GM19025 (cell line): ENCODE measurements at regions not wholly inside any gene's neighbourhood (a gene's known extent, or its start where the extent isn't known, plus 50 kb on each side); places are given as distances from the start of the nearest gene placed in this dataset.
A peak's percentile ranks its signal among the peaks of the same experiment; 100 is the strongest.

Source experiments
- ATAC-seq: cut with Tn5 transposase; IDR thresholded peaks from one replicate; pipeline ENCODE4 v1.9.1; 2021; ENCODE audit warnings: mild to moderate bottlenecking, low read depth, moderate library complexity; ENCODE audit not compliant: unreplicated experiment

DNA sequence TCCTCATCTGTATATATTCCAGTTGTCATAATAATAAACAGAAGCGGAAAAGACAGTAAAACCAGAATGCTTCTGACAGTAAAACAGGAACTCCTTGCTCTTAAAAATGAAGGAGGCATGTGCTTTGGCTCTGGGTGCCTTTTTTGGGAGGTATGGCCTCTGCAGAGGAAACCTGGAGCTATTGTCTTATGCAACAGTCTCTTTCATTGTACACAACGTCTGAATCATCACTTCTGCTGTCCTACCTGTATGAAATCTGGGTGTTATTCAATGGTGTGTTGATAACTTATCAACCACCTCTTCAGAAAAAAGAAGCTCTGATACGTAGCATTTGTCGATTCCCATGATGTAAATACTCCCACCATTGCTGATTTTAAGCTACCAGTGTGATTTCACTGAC, 64.8 kb downstream of the CDCA7 start:
- ATAC-seq: no peak

GRCh38 chr2:173424886-173425285, 70.2 kb downstream of the CDCA7 start:
- no peak for ATAC-seq

DNA sequence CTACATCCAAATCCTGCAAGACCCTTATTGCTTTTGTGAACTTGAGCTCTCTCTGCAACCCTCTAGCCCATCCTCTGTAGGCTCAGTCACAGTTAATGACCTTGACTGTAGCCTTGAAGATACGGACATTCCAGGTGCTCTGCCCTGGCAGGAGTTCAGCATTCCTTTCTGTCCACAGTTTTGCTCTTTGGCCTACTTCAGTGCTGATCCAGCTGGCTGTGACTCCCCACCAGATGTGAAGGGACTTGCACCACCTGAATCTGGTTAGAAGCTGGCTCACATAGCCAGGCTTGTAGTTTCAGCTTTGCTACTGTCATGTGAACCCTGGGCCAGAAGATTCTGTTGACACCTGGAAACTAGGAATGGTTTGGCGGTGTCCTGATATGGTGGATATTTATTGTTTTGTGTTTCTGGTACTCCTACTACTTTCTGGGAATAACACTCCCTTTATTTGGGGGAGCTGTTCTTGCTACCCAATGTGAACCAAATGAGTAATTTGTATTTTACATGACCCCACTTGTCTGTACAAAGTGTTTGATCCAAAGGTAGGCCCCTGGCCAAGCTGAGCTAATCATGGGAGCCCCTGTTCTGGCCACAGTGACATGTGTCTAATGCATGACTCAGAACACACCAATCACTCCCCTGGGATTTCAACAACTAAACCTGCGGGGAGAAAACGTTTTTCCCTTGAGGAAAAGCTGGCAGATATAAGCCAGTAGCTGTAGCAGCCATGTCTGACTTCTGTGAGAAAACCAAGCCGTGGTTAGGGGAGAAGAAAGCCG, 73.4 kb downstream of the CDCA7 start:
- ATAC-seq: no peak

DNA sequence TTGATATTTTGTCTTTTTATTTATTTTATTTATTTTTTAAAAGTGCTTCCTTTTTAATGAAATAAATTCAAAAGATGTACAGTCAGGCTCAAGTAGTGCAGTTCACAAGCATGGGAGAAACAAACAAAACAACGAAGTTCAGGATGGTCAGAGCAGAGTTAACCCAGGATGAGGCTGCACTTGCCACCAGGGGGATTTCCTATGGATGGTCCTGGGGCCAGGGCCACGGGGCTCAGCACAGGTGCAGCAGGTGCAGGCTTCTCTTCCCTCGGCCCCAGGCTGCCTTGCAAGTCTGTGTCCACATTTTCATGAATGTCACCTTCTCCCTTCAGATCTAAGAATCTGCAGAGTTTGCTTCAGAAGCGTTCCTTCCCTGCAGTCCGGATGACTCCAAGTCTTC, 76.5 kb downstream of the CDCA7 start:
- no peak for ATAC-seq

- ATAC-seq: no peak
Measured at GRCh38 chr2:173432049-173432754, 77.5 kb downstream of the CDCA7 start.

GRCh38 chr2:173434762-173435569, 80.3 kb downstream of the CDCA7 start:
- no peak for ATAC-seq

- no peak for ATAC-seq
Measured at GRCh38 chr2:173435574-173435973, 80.9 kb downstream of the CDCA7 start.

DNA sequence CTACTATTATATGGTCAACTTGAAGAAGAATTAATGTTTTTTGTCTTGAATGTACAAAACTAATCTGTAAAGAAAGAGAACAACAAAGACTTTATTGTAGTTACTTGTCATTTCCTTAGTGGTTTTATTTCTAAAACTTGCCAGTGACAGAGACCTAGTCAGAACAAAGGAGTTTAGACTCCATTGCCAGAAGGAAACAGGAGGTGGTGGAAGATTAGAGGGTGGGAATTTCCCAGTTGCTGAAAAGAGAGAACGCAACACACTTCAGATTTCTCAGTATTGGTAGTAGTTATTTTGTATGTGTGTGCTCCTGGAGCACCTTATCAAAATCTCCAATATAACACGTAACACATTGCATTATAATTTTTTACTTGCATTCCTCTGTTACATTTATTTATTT, 81.4 kb downstream of the CDCA7 start:
- ATAC-seq: no peak

DNA sequence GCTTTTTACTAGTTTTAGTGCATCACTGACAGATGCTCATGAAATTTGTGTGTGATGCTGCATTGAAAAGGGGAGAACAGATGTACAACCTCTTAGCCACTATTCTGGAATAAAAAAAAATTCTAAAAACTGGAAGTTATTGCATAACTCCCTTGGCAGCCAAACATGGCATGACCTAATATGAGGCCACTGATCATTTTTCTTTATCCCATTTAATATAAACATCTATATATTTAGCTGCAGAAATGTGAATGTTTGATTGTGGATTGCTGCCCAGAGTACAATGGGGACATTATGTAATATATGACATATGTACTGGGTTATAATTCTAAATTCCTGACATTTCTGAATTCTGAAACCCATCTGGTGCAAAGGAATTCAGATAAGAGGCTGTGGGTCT, 86.5 kb downstream of the CDCA7 start:
- no peak for ATAC-seq

GRCh38 chr2:173442542-173442941, 87.9 kb downstream of the CDCA7 start:
- no peak for ATAC-seq

- no peak for ATAC-seq
Measured at GRCh38 chr2:173446722-173447121, 92.0 kb downstream of the CDCA7 start.

- ATAC-seq: peak; percentile 55
Measured at GRCh38 chr2:173448938-173449471, 94.3 kb downstream of the CDCA7 start.

GRCh38 chr2:173451118-173451517, 96.4 kb downstream of the CDCA7 start:
- no peak for ATAC-seq

DNA sequence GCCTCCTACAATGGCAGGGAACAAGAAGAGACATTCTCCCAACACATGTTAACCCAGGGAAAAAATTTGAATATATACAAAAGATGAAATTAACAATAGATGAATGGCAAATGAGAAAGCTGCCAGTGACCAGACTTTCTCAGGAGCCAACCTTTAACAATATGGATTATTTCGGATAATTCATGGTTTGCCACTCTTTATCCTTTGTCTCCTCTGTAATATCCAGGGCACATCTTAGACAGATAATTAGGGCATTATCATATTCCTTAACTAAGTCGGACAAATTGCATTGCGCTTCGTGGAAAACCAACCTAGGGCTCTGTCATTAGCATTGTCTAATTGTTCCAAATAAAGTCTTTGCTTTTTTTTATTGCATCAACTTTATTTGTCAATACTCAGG, 97.3 kb downstream of the CDCA7 start:
- no peak for ATAC-seq

GRCh38 chr2:173452416-173452815, 97.7 kb downstream of the CDCA7 start:
- no peak for ATAC-seq

GRCh38 chr2:173456960-173457359, 102.3 kb downstream of the CDCA7 start:
- no peak for ATAC-seq

DNA sequence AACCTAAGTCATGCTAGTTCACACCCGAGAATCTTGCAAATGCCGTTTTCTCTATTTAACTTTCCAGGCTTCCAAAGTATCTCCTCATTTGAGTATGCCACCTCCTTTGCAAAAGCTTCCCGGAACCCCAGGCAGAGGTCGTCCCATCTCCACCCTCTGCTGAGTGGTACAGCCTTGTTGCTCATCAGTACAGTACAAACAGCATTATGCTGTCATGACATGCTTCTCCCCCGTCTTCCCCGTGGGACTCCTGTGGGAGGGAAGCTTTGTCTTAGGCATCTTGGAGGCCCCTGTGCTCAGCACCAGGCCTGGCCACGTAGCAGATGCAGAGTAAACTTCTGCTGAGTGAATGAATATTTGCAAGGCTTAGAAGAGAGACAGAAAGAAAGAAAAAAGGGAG, 102.7 kb downstream of the CDCA7 start:
- no peak for ATAC-seq

DNA sequence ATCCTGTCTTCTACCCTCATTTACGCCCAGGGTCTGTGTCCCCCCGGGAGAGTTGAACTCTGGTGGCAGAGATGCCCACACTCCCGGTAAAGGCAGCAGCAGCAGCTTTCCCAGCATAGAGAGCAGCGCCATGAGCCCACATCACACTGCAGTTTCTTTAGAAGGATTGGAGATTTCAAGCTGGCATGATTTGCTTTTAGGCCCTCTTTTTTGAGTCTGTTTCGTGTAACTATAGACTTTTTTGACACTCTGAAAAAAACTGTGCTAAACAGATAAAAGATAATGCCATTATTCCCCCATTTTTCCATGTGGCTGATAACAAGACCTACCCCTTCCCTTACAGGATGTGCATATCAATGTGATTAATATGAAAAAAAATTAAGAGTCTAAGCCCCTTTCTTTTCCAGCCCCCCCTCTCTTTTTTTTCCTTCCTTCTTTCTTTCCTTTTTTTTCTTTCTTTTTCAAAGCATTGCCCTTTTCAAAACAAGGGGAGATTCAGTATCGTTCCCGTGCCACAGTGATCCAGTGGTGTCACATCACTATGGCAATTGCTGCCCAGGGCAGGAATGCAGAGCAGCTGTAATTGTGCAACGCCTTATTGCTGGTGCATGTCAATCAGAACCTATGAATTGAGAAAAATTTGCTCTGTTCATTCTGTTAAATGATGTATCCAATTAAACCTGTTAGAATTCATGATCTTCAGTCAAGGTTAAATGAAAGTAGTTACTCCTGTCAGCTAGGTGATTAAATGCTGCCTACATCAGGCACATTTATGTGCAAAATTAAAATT, 104.5 kb downstream of the CDCA7 start:
- no peak for ATAC-seq

DNA sequence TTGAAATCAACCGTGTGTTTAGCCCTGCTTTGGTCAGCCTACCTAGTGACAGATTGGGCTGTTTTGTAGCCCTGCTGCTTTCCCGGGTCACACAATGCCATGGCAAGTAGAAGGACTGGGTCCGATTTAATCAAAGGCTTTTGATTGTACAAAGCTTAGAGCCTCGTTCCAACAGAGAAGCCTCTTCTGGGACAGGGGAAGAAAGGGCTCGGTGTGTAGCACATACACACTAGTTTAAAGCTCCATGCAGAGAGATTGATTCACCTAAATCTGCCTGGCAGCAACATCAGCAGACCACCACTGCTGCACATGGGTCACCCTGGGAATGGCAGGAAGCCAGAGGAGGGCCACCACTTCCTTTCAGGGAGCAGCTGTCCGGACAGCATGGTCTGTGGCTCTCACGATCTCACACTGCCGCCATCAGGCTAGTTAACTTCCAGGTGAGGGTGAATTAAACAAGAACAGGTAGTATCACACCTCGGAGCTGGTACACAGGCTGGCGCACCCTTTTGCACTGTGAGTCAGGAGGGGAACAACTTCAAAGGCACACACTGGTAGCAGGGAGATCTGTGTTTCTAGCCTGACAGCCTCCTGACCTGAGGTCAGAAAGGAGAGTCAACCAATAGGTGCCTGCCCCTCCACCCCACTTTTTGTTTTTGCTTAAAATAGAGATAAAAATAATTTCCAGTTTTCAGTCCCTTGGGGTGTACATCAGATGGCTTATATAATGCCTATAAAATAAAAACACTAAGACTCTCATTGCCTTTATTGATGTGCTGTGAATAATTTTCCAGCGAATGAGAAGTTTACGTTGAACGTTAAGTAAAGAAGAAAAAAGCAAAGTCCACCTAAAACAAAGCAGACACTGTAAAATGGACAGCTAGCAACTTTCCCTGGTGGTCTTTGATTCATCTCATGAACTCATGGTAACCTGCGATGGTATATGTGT, 108.5 kb downstream of the CDCA7 start:
- no peak for ATAC-seq
